ENCODE measurements at regions not wholly inside any gene's neighbourhood (a gene's known extent, or its start where the extent isn't known, plus 50 kb on each side); places are given as distances from the start of the nearest gene placed in this dataset.
A peak's percentile ranks its signal among the peaks of the same experiment; 100 is the strongest.
"Not testable (repeated sequence)": the region's sequence is repeated elsewhere in the genome, so short reads cannot be mapped to it uniquely, and the experiment has no call there.

- DNase-seq (ENCODE audit: low read depth, low spot score) = peak; percentile 87
Measured at GRCh38 chr11:134949121-134950090, 537.4 kb upstream of the B3GAT1 start.

- DNase-seq (ENCODE audit: low read depth, low spot score) = no peak
Measured at GRCh38 chr11:134947556-134947955, 535.5 kb upstream of the B3GAT1 start.

GRCh38 chr11:134945993-134946392 lies 534.0 kb upstream of the B3GAT1 start:
- DNase-seq (ENCODE audit: low read depth, low spot score) = no peak

GRCh38 chr11:134944986-134945385 lies 532.9 kb upstream of the B3GAT1 start:
- DNase-seq (ENCODE audit: low read depth, low spot score) = no peak

- no peak for DNase-seq (ENCODE audit: low read depth, low spot score)
Measured at GRCh38 chr11:134944131-134944530, 532.1 kb upstream of the B3GAT1 start.

- DNase-seq (ENCODE audit: low read depth, low spot score) = no peak
Measured at GRCh38 chr11:134943544-134943943, 531.5 kb upstream of the B3GAT1 start.

GRCh38 chr11:134942681-134943080 lies 530.6 kb upstream of the B3GAT1 start:
- DNase-seq (ENCODE audit: low read depth, low spot score) = no peak

- DNase-seq (ENCODE audit: low read depth, low spot score) = not testable (repeated sequence)
Measured at GRCh38 chr11:134941936-134942600, 530.0 kb upstream of the B3GAT1 start.

GRCh38 chr11:134941326-134941725 lies 529.3 kb upstream of the B3GAT1 start:
- DNase-seq (ENCODE audit: low read depth, low spot score) = no peak

- DNase-seq (ENCODE audit: low read depth, low spot score) = no peak
Measured at GRCh38 chr11:134940441-134941126, 528.5 kb upstream of the B3GAT1 start.

- DNase-seq (ENCODE audit: low read depth, low spot score) = no peak
Measured at GRCh38 chr11:134939905-134940304, 527.9 kb upstream of the B3GAT1 start.

GRCh38 chr11:134939031-134939430 lies 527.0 kb upstream of the B3GAT1 start:
- no peak for DNase-seq (ENCODE audit: low read depth, low spot score)

- no peak for DNase-seq (ENCODE audit: low read depth, low spot score)
Measured at GRCh38 chr11:134938212-134938611, 526.2 kb upstream of the B3GAT1 start.

GRCh38 chr11:134937193-134937592 lies 525.2 kb upstream of the B3GAT1 start:
- not testable (repeated sequence) for DNase-seq (ENCODE audit: low read depth, low spot score)

GRCh38 chr11:134932761-134933160 lies 520.7 kb upstream of the B3GAT1 start:
- DNase-seq (ENCODE audit: low read depth, low spot score) = no peak

- DNase-seq (ENCODE audit: low read depth, low spot score) = no peak
Measured at GRCh38 chr11:134925432-134925831, 513.4 kb upstream of the B3GAT1 start.

GRCh38 chr11:134923441-134923840 lies 511.4 kb upstream of the B3GAT1 start:
- DNase-seq (ENCODE audit: low read depth, low spot score) = no peak

GRCh38 chr11:134921938-134922337 lies 509.9 kb upstream of the B3GAT1 start:
- DNase-seq (ENCODE audit: low read depth, low spot score) = no peak

GRCh38 chr11:134920851-134921608 lies 509.0 kb upstream of the B3GAT1 start:
- no peak for DNase-seq (ENCODE audit: low read depth, low spot score)

GRCh38 chr11:134916421-134917213 lies 504.6 kb upstream of the B3GAT1 start:
- no peak for DNase-seq (ENCODE audit: low read depth, low spot score)

Data from pulmonary artery endothelial cell (primary cell).